Endothelial cell (in vitro differentiated cells): ENCODE measurements at regions not wholly inside any gene's neighbourhood (a gene's known extent, or its start where the extent isn't known, plus 50 kb on each side); places are given as distances from the start of the nearest gene placed in this dataset.
"Not testable (repeated sequence)": the region's sequence is repeated elsewhere in the genome, so short reads cannot be mapped to it uniquely, and the experiment has no call there.

Experiments
- DNase-seq: peaks from one replicate; pipeline ENCODE4 v3.0.0; 2021; ENCODE audit warnings: low spot score
- H3K27ac Mint-ChIP-seq: one replicate; pipeline ENCODE4 v1.8.0; 2021; ENCODE audit warnings: mixed read lengths, inconsistent platforms; ENCODE audit not compliant: unreplicated experiment
- H3K27me3 Mint-ChIP-seq: one replicate; pipeline ENCODE4 v1.8.0; 2021; ENCODE audit warnings: mild to moderate bottlenecking, moderate library complexity, mixed read lengths, inconsistent platforms; ENCODE audit not compliant: unreplicated experiment
- H3K36me3 Mint-ChIP-seq: one replicate; pipeline ENCODE4 v1.8.0; 2021; ENCODE audit warnings: mild to moderate bottlenecking, low read depth, mixed read lengths, inconsistent platforms; ENCODE audit not compliant: unreplicated experiment
- H3K4me1 Mint-ChIP-seq: one replicate; pipeline ENCODE4 v1.8.0; 2021; ENCODE audit warnings: mild to moderate bottlenecking, mixed read lengths, inconsistent platforms; ENCODE audit not compliant: unreplicated experiment
- H3K4me3 Mint-ChIP-seq: one replicate; pipeline ENCODE4 v1.8.0; 2021; ENCODE audit warnings: mild to moderate bottlenecking, mixed read lengths, inconsistent platforms; ENCODE audit not compliant: unreplicated experiment
- H3K9me3 Mint-ChIP-seq: one replicate; pipeline ENCODE4 v1.8.0; 2021; ENCODE audit warnings: mixed read lengths, inconsistent platforms; ENCODE audit not compliant: unreplicated experiment
- CTCF ChIP-seq: fragments of 200-600 bp; sonication (generic); IDR thresholded peaks from one replicate; pipeline ENCODE4 v1.5.0; 2021; ENCODE audit warnings: antibody characterized with exemption; ENCODE audit not compliant: unreplicated experiment

- Mint-ChIP-seq H3K4me1 (no peaks in the 10 kb centered on the region), H3K27ac (no peak overlapping the region), H3K27me3 (no peaks in the 10 kb centered on the region), H3K36me3 (no peaks in the 10 kb centered on the region), H3K9me3 (no peaks in the 10 kb centered on the region), H3K4me3 (no peak overlapping the region)
- TF ChIP-seq CTCF = no peak
- DNase-seq = no peak
Observed at GRCh38 chr3:73827725-73828211, 203.0 kb upstream of the PDZRN3 start.

GRCh38 chr3:73827204-73827603, 202.5 kb upstream of the PDZRN3 start:
- peaks cover 4% of the 10 kb centered on the region for H3K9me3 Mint-ChIP-seq
- H3K4me1 Mint-ChIP-seq = no peaks in the 10 kb centered on the region
- peaks cover 1% of the 10 kb centered on the region for H3K27me3 Mint-ChIP-seq
- H3K27ac Mint-ChIP-seq = no peak overlapping the region
- no peak overlapping the region for H3K4me3 Mint-ChIP-seq
- DNase-seq = no peak
- no peak for TF ChIP-seq CTCF
- peaks cover 3% of the 10 kb centered on the region for H3K36me3 Mint-ChIP-seq

- not testable (repeated sequence) for H3K9me3 Mint-ChIP-seq, DNase-seq, H3K4me1 Mint-ChIP-seq, H3K27me3 Mint-ChIP-seq, H3K4me3 Mint-ChIP-seq, H3K27ac Mint-ChIP-seq, H3K36me3 Mint-ChIP-seq
Observed at GRCh38 chr3:73820896-73821295, 196.2 kb upstream of the PDZRN3 start.

- no peak for TF ChIP-seq CTCF
- peaks cover 9% of the 10 kb centered on the region for H3K9me3 Mint-ChIP-seq
- no peak overlapping the region for H3K27ac Mint-ChIP-seq
Observed at GRCh38 chr3:73820431-73820830, 195.7 kb upstream of the PDZRN3 start.

GRCh38 chr3:73815966-73816365, 191.2 kb upstream of the PDZRN3 start:
- Mint-ChIP-seq H3K4me3 (no peak overlapping the region), H3K27me3 (no peaks in the 10 kb centered on the region), H3K9me3 (peaks cover 4% of the 10 kb centered on the region), H3K4me1 (no peaks in the 10 kb centered on the region), H3K36me3 (no peaks in the 10 kb centered on the region), H3K27ac (no peak overlapping the region)
- DNase-seq = no peak
- TF ChIP-seq CTCF = no peak

More at GRCh38 chr3:73820431-73820830, 195.7 kb upstream of the PDZRN3 start:
- DNase-seq = no peak
- peaks cover 3% of the 10 kb centered on the region for H3K36me3 Mint-ChIP-seq
- H3K4me3 Mint-ChIP-seq = no peak overlapping the region
- no peaks in the 10 kb centered on the region for H3K4me1 Mint-ChIP-seq
- peaks cover 1% of the 10 kb centered on the region for H3K27me3 Mint-ChIP-seq
